Progenitor cell of endocrine pancreas (in vitro differentiated cells): ENCODE measurements at regions not wholly inside any gene's neighbourhood (a gene's known extent, or its start where the extent isn't known, plus 50 kb on each side); places are given as distances from the start of the nearest gene placed in this dataset.

ENCODE experiments used
- DNase-seq: peaks from one replicate; pipeline ENCODE4 v3.0.0; 2021; ENCODE audit warnings: low spot score; ENCODE audit not compliant: unreplicated experiment
- H3K27ac Mint-ChIP-seq: 2 replicates; pipeline ENCODE4 v1.8.0; 2021; ENCODE audit warnings: mild to moderate bottlenecking, moderate library complexity, mixed read lengths
- H3K27me3 Mint-ChIP-seq: 2 replicates; pipeline ENCODE4 v1.8.0; 2021; ENCODE audit warnings: mixed read lengths
- H3K36me3 Mint-ChIP-seq: 2 replicates; pipeline ENCODE4 v1.8.0; 2022; ENCODE audit warnings: mixed read lengths; ENCODE audit not compliant: insufficient read depth
- H3K4me1 Mint-ChIP-seq: 2 replicates; pipeline ENCODE4 v1.8.0; 2021; ENCODE audit warnings: low read depth, mixed read lengths
- H3K4me3 Mint-ChIP-seq: 2 replicates; pipeline ENCODE4 v1.8.0; 2021; ENCODE audit warnings: low read depth, mild to moderate bottlenecking, moderate library complexity, mixed read lengths
- H3K9me3 Mint-ChIP-seq: 2 replicates; pipeline ENCODE4 v1.8.0; 2021; ENCODE audit warnings: low read depth, mixed read lengths
- CTCF ChIP-seq: fragments of 200-600 bp; sonication (generic); IDR thresholded peaks from one replicate; pipeline ENCODE4 v1.5.0; 2021; ENCODE audit warnings: antibody characterized with exemption, mild to moderate bottlenecking; ENCODE audit not compliant: unreplicated experiment

- H3K4me3 Mint-ChIP-seq, result no peak overlapping the region
- no peak for DNase-seq
- no peaks in the 10 kb centered on the region for H3K4me1 Mint-ChIP-seq
- H3K27ac Mint-ChIP-seq, result no peak overlapping the region
- H3K27me3 Mint-ChIP-seq, result peaks cover under 1% of the 10 kb centered on the region
- H3K36me3 Mint-ChIP-seq, result no peaks in the 10 kb centered on the region
- no peak for TF ChIP-seq CTCF
- no peaks in the 10 kb centered on the region for H3K9me3 Mint-ChIP-seq
These were observed 226.0 kb downstream of the DKK2 start for GRCh38 chr4:106810122-106810521.

- H3K36me3 Mint-ChIP-seq, result no peaks in the 10 kb centered on the region
- no peak for DNase-seq
These were observed 227.0 kb downstream of the DKK2 start for GRCh38 chr4:106809076-106809475.

GRCh38 chr4:106806158-106806797, 229.8 kb downstream of the DKK2 start:
- no peak overlapping the region for H3K4me3 Mint-ChIP-seq
- TF ChIP-seq CTCF, result no peak
- DNase-seq, result no peak
- no peak overlapping the region for H3K27ac Mint-ChIP-seq
- no peaks in the 10 kb centered on the region for H3K27me3 Mint-ChIP-seq
- no peaks in the 10 kb centered on the region for H3K9me3 Mint-ChIP-seq
- no peaks in the 10 kb centered on the region for H3K36me3 Mint-ChIP-seq
- no peaks in the 10 kb centered on the region for H3K4me1 Mint-ChIP-seq

More at GRCh38 chr4:106809076-106809475, 227.0 kb downstream of the DKK2 start:
- Mint-ChIP-seq H3K4me3 (no peak overlapping the region), H3K27me3 (no peaks in the 10 kb centered on the region), H3K9me3 (no peaks in the 10 kb centered on the region), H3K27ac (no peak overlapping the region), H3K4me1 (no peaks in the 10 kb centered on the region)
- peak; percentile 30 for TF ChIP-seq CTCF

GRCh38 chr4:106803083-106803482, 233.0 kb downstream of the DKK2 start:
- H3K27me3 Mint-ChIP-seq, result no peaks in the 10 kb centered on the region
- H3K4me1 Mint-ChIP-seq, result no peaks in the 10 kb centered on the region

GRCh38 chr4:106801386-106801785, 234.7 kb downstream of the DKK2 start:
- Mint-ChIP-seq H3K27ac (no peak overlapping the region), H3K36me3 (no peaks in the 10 kb centered on the region)

More at GRCh38 chr4:106803083-106803482, 233.0 kb downstream of the DKK2 start:
- TF ChIP-seq CTCF, result no peak
- DNase-seq, result no peak
- no peaks in the 10 kb centered on the region for H3K36me3 Mint-ChIP-seq
- H3K4me3 Mint-ChIP-seq, result no peak overlapping the region
- H3K27ac Mint-ChIP-seq, result no peak overlapping the region
- H3K9me3 Mint-ChIP-seq, result no peaks in the 10 kb centered on the region

More at GRCh38 chr4:106801386-106801785, 234.7 kb downstream of the DKK2 start:
- no peak for TF ChIP-seq CTCF
- no peak for DNase-seq
- Mint-ChIP-seq H3K9me3 (no peaks in the 10 kb centered on the region), H3K27me3 (no peaks in the 10 kb centered on the region), H3K4me3 (no peak overlapping the region), H3K4me1 (peaks cover 2% of the 10 kb centered on the region)
